ENCODE measurements at regions not wholly inside any gene's neighbourhood (a gene's known extent, or its start where the extent isn't known, plus 50 kb on each side); places are given as distances from the start of the nearest gene placed in this dataset.

DNA sequence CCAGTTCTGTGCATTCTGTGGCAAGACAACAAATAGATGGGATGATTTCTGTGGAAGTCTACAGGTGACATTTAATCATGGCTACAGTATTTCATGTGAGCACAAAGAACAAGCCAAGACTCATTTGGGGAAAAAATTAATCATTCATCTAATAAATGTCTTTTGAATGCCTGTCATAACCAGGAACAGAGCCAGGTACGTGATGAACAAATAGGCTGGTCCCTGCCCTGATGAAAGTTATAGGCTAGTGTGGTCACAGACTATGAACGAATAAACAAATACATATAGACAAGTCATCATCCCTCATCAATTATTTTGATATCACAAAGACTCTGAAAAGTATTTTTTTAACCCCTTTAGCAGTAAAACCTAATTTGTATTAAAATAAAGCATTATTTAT, 226.4 kb upstream of the RRP15 start:
- no peak overlapping the region for H3K56ac ChIP-seq (replicated peaks; ENCODE audit: insufficient read length, low read depth, low read length)
- H4K8ac ChIP-seq (ENCODE audit: extremely low read depth, insufficient read depth, low read length): no peak overlapping the region
- DNase-seq (ENCODE audit: low read depth in 1 of 2, low spot score in 2 of 2): no peak
- FAIRE-seq: no peak
- CTCF ChIA-PET (ENCODE audit: partially characterized antibody): no interaction called here
- no peak overlapping the region for H3K4me2 ChIP-seq (ENCODE audit: insufficient read depth in 1 of 2, low read depth in 2 of 2, low read length in 2 of 2)
- H4K5ac ChIP-seq (ENCODE audit: insufficient read length, low read depth, low read length): no peak overlapping the region
- H2BK20ac ChIP-seq (ENCODE audit: low read length): no peak overlapping the region
- no peak overlapping the region for H2AFZ ChIP-seq (ENCODE audit: low read length)
- no peak overlapping the region for H2BK120ac ChIP-seq (replicated peaks; ENCODE audit: low read depth, low read length)
- no peak overlapping the region for H4K91ac ChIP-seq (replicated peaks; ENCODE audit: insufficient read length, low read length)
- no peaks in the 10 kb centered on the region for H3K23me2 ChIP-seq (ENCODE audit: low read depth, low read length)
- H2AK5ac ChIP-seq (ENCODE audit: low read depth, low read length): no peak overlapping the region
- no peak overlapping the region for H2BK5ac ChIP-seq (ENCODE audit: low read depth, low read length)
- no peak overlapping the region for H2BK12ac ChIP-seq (ENCODE audit: low read depth, low read length)
- POLR2A ChIA-PET (ENCODE audit: partially characterized antibody): no interaction called here
- H3K4me3 ChIP-seq (ENCODE audit: extremely low read depth in 1 of 4, insufficient read depth in 2 of 4, low read depth in 3 of 4, low read length in 4 of 4): no peak overlapping the region
- H3K9me3 ChIP-seq (ENCODE audit: insufficient read depth in 2 of 2, low read depth in 1 of 2, low read length in 1 of 2): no peaks in the 10 kb centered on the region
- no peak overlapping the region for H3K27ac ChIP-seq (ENCODE audit: low read depth, low read length)
- H3K9ac ChIP-seq (replicated peaks in 1 of 4; ENCODE audit: extremely low read depth in 1 of 4, low read depth in 3 of 4, low read length in 3 of 4): no peak overlapping the region
- no peaks in the 10 kb centered on the region for H4K20me1 ChIP-seq (replicated peaks in 1 of 2; ENCODE audit: control insufficient read depth in 1 of 2, insufficient read depth in 2 of 2, low read length in 2 of 2)
- no peak overlapping the region for H2BK15ac ChIP-seq (ENCODE audit: low read length)
- no peak overlapping the region for H3K4ac ChIP-seq (replicated peaks; ENCODE audit: insufficient read length, low read depth, low read length)
- no peak overlapping the region for H3K14ac ChIP-seq (ENCODE audit: insufficient read length)
- TF ChIP-seq NANOG (IDR thresholded peaks at IDR 0.05; ENCODE audit: insufficient read depth, low read depth, low read length, poor library complexity, severe bottlenecking): no peak
- TF ChIP-seq ZNF274 (IDR thresholded peaks at IDR 0.05; ENCODE audit: borderline replicate concordance, extremely low read depth, low read length): no peak
- TF ChIP-seq, protein P1, sequence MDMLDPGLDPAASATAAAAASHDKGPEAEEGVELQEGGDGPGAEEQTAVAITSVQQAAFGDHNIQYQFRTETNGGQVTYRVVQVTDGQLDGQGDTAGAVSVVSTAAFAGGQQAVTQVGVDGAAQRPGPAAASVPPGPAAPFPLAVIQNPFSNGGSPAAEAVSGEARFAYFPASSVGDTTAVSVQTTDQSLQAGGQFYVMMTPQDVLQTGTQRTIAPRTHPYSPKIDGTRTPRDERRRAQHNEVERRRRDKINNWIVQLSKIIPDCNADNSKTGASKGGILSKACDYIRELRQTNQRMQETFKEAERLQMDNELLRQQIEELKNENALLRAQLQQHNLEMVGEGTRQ (IDR thresholded peaks at IDR 0.05; ENCODE audit: low read length): no peak
- 89% methylated on average over 2 of the region's 2 CpGs; no CpG with 5 or more reads in 1 of the 2 experiments for WGBS, 2 experiments (ENCODE audit: extremely low coverage in 1 of 2, insufficient coverage in 1 of 2, insufficient read length in 1 of 2, insufficient replicate concordance in 2 of 2, low coverage in 1 of 2, low lambda C conversion rate in 2 of 2, missing lambda C conversion rate in 1 of 2)
- H3K79me1 ChIP-seq (ENCODE audit: low read depth, low read length): no peaks in the 10 kb centered on the region
- H3K18ac ChIP-seq (ENCODE audit: extremely low read depth, low read length): no peak overlapping the region
- no peaks in the 10 kb centered on the region for H3K36me3 ChIP-seq (ENCODE audit: control insufficient read depth in 2 of 4, insufficient read depth in 4 of 4, low read length in 3 of 4)
- H3K27me3 ChIP-seq (replicated peaks in 1 of 4; ENCODE audit: control insufficient read depth in 3 of 4, extremely low read depth in 1 of 4, insufficient read depth in 3 of 4, low read length in 3 of 4): no peaks in the 10 kb centered on the region
- H3K4me1 ChIP-seq (replicated peaks in 1 of 4; ENCODE audit: control insufficient read depth in 3 of 4, insufficient read depth in 4 of 4, low read length in 3 of 4): no peaks in the 10 kb centered on the region
- no peak overlapping the region for H3K23ac ChIP-seq (ENCODE audit: insufficient read length)
- no peaks in the 10 kb centered on the region for H3K79me2 ChIP-seq (ENCODE audit: control insufficient read depth in 1 of 2, insufficient read depth in 2 of 2, low read length in 2 of 2)
